Breast epithelium (tissue), 4 donors: ENCODE measurements at regions not wholly inside any gene's neighbourhood (a gene's known extent, or its start where the extent isn't known, plus 50 kb on each side); places are given as distances from the start of the nearest gene placed in this dataset.

Experiments
- DNase-seq, 2 donors: peaks; one replicate each; pipeline ENCODE4 v3.0.0-alpha.2; 2019; ENCODE audit warnings: low spot score in 2 of 2
- H3K27ac ChIP-seq, 2 donors: fragments of 200-600 bp; sonication (generic) in 1 of 2; one replicate each; pipeline ENCODE4 v1.5.1; 2016 to 2019; ENCODE audit warnings: mild to moderate bottlenecking in 1 of 2
- H3K27me3 ChIP-seq, 2 donors: fragments of 200-600 bp; sonication (generic) in 1 of 2; one replicate each; pipeline versions ENCODE4 v1.5.1 to v1.6.0; 2017 to 2019; ENCODE audit warnings: control low read depth in 1 of 2, mild to moderate bottlenecking in 1 of 2
- H3K36me3 ChIP-seq: fragments of 200-600 bp; one replicate; pipeline ENCODE4 v1.5.1; 2019
- H3K4me1 ChIP-seq, 2 donors: fragments of 200-600 bp; sonication (generic); one replicate each; pipeline ENCODE4 v1.5.1; 2016 to 2019; ENCODE audit warnings: control low read depth in 1 of 2
- H3K4me3 ChIP-seq, 3 donors: fragments of 200-600 bp; sonication (generic); 1 replicate in 2 of 3; 2 replicates in 1 of 3; pipeline ENCODE4 v1.5.1; 2016 to 2019; ENCODE audit warnings: mild to moderate bottlenecking in 3 of 3, moderate library complexity in 2 of 3
- H3K9me3 ChIP-seq, 2 donors: fragments of 200-600 bp; sonication (generic) in 1 of 2; one replicate each; pipeline ENCODE4 v1.5.1; 2016 to 2019; ENCODE audit warnings: control low read depth in 1 of 2
- CTCF ChIP-seq, 3 donors: fragments of 450-650 bp; IDR thresholded peaks; one replicate each; pipeline ENCODE4 v1.5.1; 2016 to 2017; ENCODE audit warnings: antibody characterized with exemption in 3 of 3, mild to moderate bottlenecking in 3 of 3, moderate library complexity in 3 of 3
- POLR2A ChIP-seq: fragments of 450-650 bp; IDR thresholded peaks from one replicate; pipeline ENCODE4 v1.6.1; 2016; ENCODE audit warnings: antibody characterized with exemption, mild to moderate bottlenecking, moderate library complexity
- POLR2AphosphoS5 ChIP-seq, 3 donors: sonication (generic); formaldehyde crosslinking; IDR thresholded peaks; one replicate each; pipeline ENCODE4 v1.6.1; 2017; ENCODE audit warnings: antibody characterized with exemption in 3 of 3
- intact Hi-C: fragments of 100-400 bp; cut with DNase I; formaldehyde crosslinking; loops from one replicate; pipeline ENCODE4 v1.15.1; 2023; ENCODE audit warnings: low total_unique reads

- H3K27me3 ChIP-seq: peaks cover 0 to 64% of the 10 kb centered on the region in 2 donors
- DNase-seq: no peak
- H3K4me3 ChIP-seq: no peak overlapping the region
- no peaks in the 10 kb centered on the region for H3K4me1 ChIP-seq
- H3K9me3 ChIP-seq: peaks cover 0 to 4% of the 10 kb centered on the region in 2 donors
- no peak for TF ChIP-seq CTCF (IDR thresholded peaks at IDR 0.05)
- no peak for TF ChIP-seq POLR2AphosphoS5 (IDR thresholded peaks at IDR 0.05)
- no peak for TF ChIP-seq POLR2A
- H3K36me3 ChIP-seq: no peaks in the 10 kb centered on the region
- intact Hi-C loops: no loop called here
- no peak overlapping the region for H3K27ac ChIP-seq
These were observed 116.0 kb upstream of the LRPAP1 start for GRCh38 chr4:3648195-3648594.

GRCh38 chr4:3647421-3647820 lies 115.2 kb upstream of the LRPAP1 start:
- intact Hi-C loops: no loop called here
- DNase-seq: no peak
- Histone ChIP-seq H3K4me3 (no peak overlapping the region), H3K9me3 (peaks cover 0 to 4% of the 10 kb centered on the region in 2 donors), H3K4me1 (no peaks in the 10 kb centered on the region), H3K27me3 (peaks cover 0 to 58% of the 10 kb centered on the region in 2 donors), H3K27ac (no peak overlapping the region), H3K36me3 (no peaks in the 10 kb centered on the region)
- TF ChIP-seq POLR2AphosphoS5 (IDR thresholded peaks at IDR 0.05) (no peak), POLR2A (no peak), CTCF (IDR thresholded peaks at IDR 0.05) (no peak)

- H3K4me3 ChIP-seq: no peak overlapping the region
- H3K27me3 ChIP-seq: peaks cover 0 to 47% of the 10 kb centered on the region in 2 donors
- intact Hi-C loops: no loop called here
- H3K4me1 ChIP-seq: no peaks in the 10 kb centered on the region
- peaks cover 0 to 4% of the 10 kb centered on the region in 2 donors for H3K9me3 ChIP-seq
- no peak overlapping the region for H3K27ac ChIP-seq
- H3K36me3 ChIP-seq: no peaks in the 10 kb centered on the region
- TF ChIP-seq CTCF (IDR thresholded peaks at IDR 0.05) (no peak), POLR2A (no peak), POLR2AphosphoS5 (IDR thresholded peaks at IDR 0.05) (no peak)
- no peak for DNase-seq
These were observed 113.8 kb upstream of the LRPAP1 start for GRCh38 chr4:3645711-3646679.

- peak overlapping the region in 1 of 2 donors; percentile 12 for H3K27ac ChIP-seq
- H3K36me3 ChIP-seq: no peaks in the 10 kb centered on the region
- H3K4me1 ChIP-seq: no peaks in the 10 kb centered on the region
- TF ChIP-seq POLR2A (no peak), CTCF (IDR thresholded peaks at IDR 0.05) (no peak)
- H3K27me3 ChIP-seq: peaks cover 0 to 37% of the 10 kb centered on the region in 2 donors
- H3K9me3 ChIP-seq: no peaks in the 10 kb centered on the region
- DNase-seq: no peak
- intact Hi-C loops: no loop called here
- H3K4me3 ChIP-seq: no peak overlapping the region
These were observed 112.8 kb upstream of the LRPAP1 start for GRCh38 chr4:3644849-3645627.
